ENCODE measurements at regions not wholly inside any gene's neighbourhood (a gene's known extent, or its start where the extent isn't known, plus 50 kb on each side); places are given as distances from the start of the nearest gene placed in this dataset.
A peak's percentile ranks its signal among the peaks of the same experiment; 100 is the strongest.

- no peak for TF ChIP-seq CTCF (IDR thresholded peaks at IDR 0.05)
- ATAC-seq (ENCODE audit: low FRiP score) (peak; percentile 59), DNase-seq (ENCODE audit: low spot score) (no peak)
These were observed 919.0 kb downstream of the EFNB2 start for GRCh38 chr13:105616333-105617075.

GRCh38 chr13:105612541-105612940 lies 922.9 kb downstream of the EFNB2 start:
- ATAC-seq (ENCODE audit: low FRiP score) (no peak), DNase-seq (ENCODE audit: low spot score) (no peak)
- TF ChIP-seq CTCF (IDR thresholded peaks at IDR 0.05): no peak

DNA sequence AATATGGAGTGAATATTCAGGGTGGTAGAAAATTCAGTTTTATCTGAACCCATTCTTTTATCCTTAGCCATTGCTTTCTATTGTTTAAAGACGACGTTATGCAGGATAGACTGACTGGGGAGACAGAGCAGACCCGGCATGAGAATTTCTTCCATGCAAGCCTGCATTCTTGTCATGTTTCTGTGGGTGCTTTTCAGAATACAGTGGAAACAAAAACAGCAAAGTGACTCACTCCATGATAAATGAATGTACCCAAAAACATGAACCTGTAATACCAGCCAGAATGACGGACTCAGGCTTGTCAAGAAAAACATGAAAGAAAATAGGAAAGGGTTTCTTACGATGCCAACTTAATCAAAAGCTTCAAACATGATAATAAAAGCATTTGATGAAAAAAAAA lies 924.0 kb downstream of the EFNB2 start:
- peak; percentile 77 for ATAC-seq (ENCODE audit: low FRiP score)

DNA sequence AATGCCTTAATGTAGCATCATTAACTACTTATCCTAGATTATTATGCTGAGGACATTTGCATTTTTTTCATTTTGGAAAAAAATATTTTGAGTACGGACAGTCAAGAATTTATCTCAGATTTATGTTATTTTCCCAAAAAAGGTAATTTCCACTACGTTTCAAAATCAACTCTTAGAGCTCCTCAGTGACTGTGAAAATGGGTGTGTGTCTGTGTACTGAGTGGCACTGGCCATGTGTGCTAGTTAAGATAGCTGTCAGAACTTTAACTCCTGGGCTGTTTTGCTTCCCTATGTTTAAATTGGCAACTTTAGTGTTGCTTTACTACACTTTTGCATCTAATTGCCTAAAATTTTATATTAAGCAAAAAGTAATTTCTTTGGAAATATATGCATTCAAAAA lies 927.4 kb downstream of the EFNB2 start:
- no peak for TF ChIP-seq CTCF (IDR thresholded peaks at IDR 0.05)
- DNase-seq (ENCODE audit: low spot score) (no peak), ATAC-seq (ENCODE audit: low FRiP score) (no peak)

More for the DNA sequence above, 924.0 kb downstream of the EFNB2 start:
- TF ChIP-seq CTCF (IDR thresholded peaks at IDR 0.05): no peak
- DNase-seq (ENCODE audit: low spot score): no peak

GRCh38 chr13:105607426-105607825 lies 928.0 kb downstream of the EFNB2 start:
- no peak for TF ChIP-seq CTCF (IDR thresholded peaks at IDR 0.05)
- DNase-seq (ENCODE audit: low spot score): no peak
- no peak for ATAC-seq (ENCODE audit: low FRiP score)

GRCh38 chr13:105607016-105607415 lies 928.4 kb downstream of the EFNB2 start:
- TF ChIP-seq CTCF (IDR thresholded peaks at IDR 0.05): no peak
- no peak for DNase-seq (ENCODE audit: low spot score)
- no peak for ATAC-seq (ENCODE audit: low FRiP score)

GRCh38 chr13:105602956-105603670 lies 932.3 kb downstream of the EFNB2 start:
- ATAC-seq (ENCODE audit: low FRiP score): no peak
- DNase-seq (ENCODE audit: low spot score): no peak
- TF ChIP-seq CTCF (IDR thresholded peaks at IDR 0.05): no peak

Data from omental fat pad (tissue), 3 donors.